ENCODE measurements at regions not wholly inside any gene's neighbourhood (a gene's known extent, or its start where the extent isn't known, plus 50 kb on each side); places are given as distances from the start of the nearest gene placed in this dataset.
"Not testable (repeated sequence)": the region's sequence is repeated elsewhere in the genome, so short reads cannot be mapped to it uniquely, and the experiment has no call there.

- Histone ChIP-seq H3K4me2 (replicated peaks; ENCODE audit: extremely low read depth, low read length, poor library complexity, severe bottlenecking) (no peak overlapping the region), H2AFZ (ENCODE audit: insufficient read depth, low read depth, low read length, poor library complexity, severe bottlenecking) (no peak overlapping the region), H3K9me3 (replicated peaks in 1 of 2; ENCODE audit: control insufficient read depth in 1 of 2, insufficient read depth in 1 of 2, low read length in 2 of 2) (peaks cover 0 to 5% of the 10 kb centered on the region in 2 donors), H3K36me3 (replicated peaks in 1 of 2; ENCODE audit: control insufficient read depth in 1 of 2, insufficient read depth in 2 of 2, low read length in 2 of 2) (no peaks in the 10 kb centered on the region), H3K9ac (ENCODE audit: insufficient read depth, low read length, poor library complexity, severe bottlenecking) (no peak overlapping the region), H3K4me1 (ENCODE audit: control insufficient read depth in 1 of 2, insufficient read depth in 2 of 2, low read length in 2 of 2) (no peaks in the 10 kb centered on the region), H3K4me3 (replicated peaks in 1 of 3; ENCODE audit: low read depth in 2 of 3, low read length in 3 of 3) (no peak overlapping the region), H4K20me1 (ENCODE audit: insufficient read depth, low read length) (no peaks in the 10 kb centered on the region), H3K27ac (ENCODE audit: low read depth in 1 of 2, low read length in 2 of 2) (no peak overlapping the region), H3K27me3 (ENCODE audit: control insufficient read depth in 2 of 2, insufficient read depth in 2 of 2, low read length in 2 of 2) (no peaks in the 10 kb centered on the region), H3K79me2 (ENCODE audit: insufficient read depth, low read length) (no peaks in the 10 kb centered on the region)
- intact Hi-C loops (cut with micrococcal nuclease), result no loop called here
- Mint-ChIP-seq H3K4me1 (no peaks in the 10 kb centered on the region), H3K9me3 (peaks cover 0 to 8% (median 4%) of the 10 kb centered on the region in 7 donors), H3K36me3 (no peaks in the 10 kb centered on the region), H3K27me3 (ENCODE audit: low read depth in 3 of 3) (peaks cover 0 to 2% (median 0%) of the 10 kb centered on the region in 3 donors), H3K27ac (no peak overlapping the region), H3K4me3 (no peak overlapping the region)
- WGBS (ENCODE audit: insufficient coverage), result 100% methylated on average over 3 of the region's 3 CpGs
- no peak for DNase-seq
- TF ChIP-seq, protein P1, sequence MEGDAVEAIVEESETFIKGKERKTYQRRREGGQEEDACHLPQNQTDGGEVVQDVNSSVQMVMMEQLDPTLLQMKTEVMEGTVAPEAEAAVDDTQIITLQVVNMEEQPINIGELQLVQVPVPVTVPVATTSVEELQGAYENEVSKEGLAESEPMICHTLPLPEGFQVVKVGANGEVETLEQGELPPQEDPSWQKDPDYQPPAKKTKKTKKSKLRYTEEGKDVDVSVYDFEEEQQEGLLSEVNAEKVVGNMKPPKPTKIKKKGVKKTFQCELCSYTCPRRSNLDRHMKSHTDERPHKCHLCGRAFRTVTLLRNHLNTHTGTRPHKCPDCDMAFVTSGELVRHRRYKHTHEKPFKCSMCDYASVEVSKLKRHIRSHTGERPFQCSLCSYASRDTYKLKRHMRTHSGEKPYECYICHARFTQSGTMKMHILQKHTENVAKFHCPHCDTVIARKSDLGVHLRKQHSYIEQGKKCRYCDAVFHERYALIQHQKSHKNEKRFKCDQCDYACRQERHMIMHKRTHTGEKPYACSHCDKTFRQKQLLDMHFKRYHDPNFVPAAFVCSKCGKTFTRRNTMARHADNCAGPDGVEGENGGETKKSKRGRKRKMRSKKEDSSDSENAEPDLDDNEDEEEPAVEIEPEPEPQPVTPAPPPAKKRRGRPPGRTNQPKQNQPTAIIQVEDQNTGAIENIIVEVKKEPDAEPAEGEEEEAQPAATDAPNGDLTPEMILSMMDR (IDR thresholded peaks at IDR 0.05), result no peak
Measured at GRCh38 chr4:186871856-186872255, 148.2 kb upstream of the FAT1 start.

DNA sequence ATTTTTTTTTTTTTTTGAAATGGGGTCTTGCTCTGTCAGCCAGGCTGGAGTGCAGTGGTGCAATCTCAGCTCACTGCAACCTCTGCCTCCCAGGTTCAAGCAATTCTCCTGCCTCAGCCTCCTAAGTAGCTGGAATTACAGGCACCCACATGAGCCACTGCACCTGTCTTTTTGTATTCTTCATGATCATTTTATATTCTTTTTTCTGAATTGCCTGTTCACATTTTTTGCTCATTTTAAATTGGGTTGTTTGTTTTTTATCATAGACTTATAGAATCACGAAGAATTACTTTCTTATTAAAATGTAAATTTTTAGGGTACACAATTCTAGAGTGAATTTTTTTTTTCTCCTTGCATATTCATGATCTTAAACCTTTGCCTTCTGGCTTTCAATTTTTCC is 149.4 kb upstream of the FAT1 start:
- H3K36me3 Mint-ChIP-seq; H3K4me2 ChIP-seq (replicated peaks; ENCODE audit: extremely low read depth, low read length, poor library complexity, severe bottlenecking); H3K36me3 ChIP-seq (replicated peaks in 1 of 2; ENCODE audit: control insufficient read depth in 1 of 2, insufficient read depth in 2 of 2, low read length in 2 of 2); H3K27ac Mint-ChIP-seq; H3K9me3 ChIP-seq (replicated peaks in 1 of 2; ENCODE audit: control insufficient read depth in 1 of 2, insufficient read depth in 1 of 2, low read length in 2 of 2); H4K20me1 ChIP-seq (ENCODE audit: insufficient read depth, low read length); DNase-seq; H3K4me3 ChIP-seq (replicated peaks in 1 of 3; ENCODE audit: low read depth in 2 of 3, low read length in 3 of 3); H3K4me1 Mint-ChIP-seq; H3K4me1 ChIP-seq (ENCODE audit: control insufficient read depth in 1 of 2, insufficient read depth in 2 of 2, low read length in 2 of 2); H3K27ac ChIP-seq (ENCODE audit: low read depth in 1 of 2, low read length in 2 of 2); H3K27me3 ChIP-seq (ENCODE audit: control insufficient read depth in 2 of 2, insufficient read depth in 2 of 2, low read length in 2 of 2); H3K27me3 Mint-ChIP-seq (ENCODE audit: low read depth in 3 of 3); H3K4me3 Mint-ChIP-seq; H3K9ac ChIP-seq (ENCODE audit: insufficient read depth, low read length, poor library complexity, severe bottlenecking); H2AFZ ChIP-seq (ENCODE audit: insufficient read depth, low read depth, low read length, poor library complexity, severe bottlenecking); H3K9me3 Mint-ChIP-seq; intact Hi-C loops (cut with micrococcal nuclease); H3K79me2 ChIP-seq (ENCODE audit: insufficient read depth, low read length): not testable (repeated sequence)
- no CpG with 5 or more reads among the region's 1 CpG for WGBS (ENCODE audit: insufficient coverage)
